OCI-LY1 (cell line): ENCODE measurements at regions not wholly inside any gene's neighbourhood (a gene's known extent, or its start where the extent isn't known, plus 50 kb on each side); places are given as distances from the start of the nearest gene placed in this dataset.

Source experiments
- CTCF ChIP-seq: fragments of 200-600 bp; sonication (generic), shearing (Covaris generic); IDR thresholded peaks from 2 replicates; pipeline ENCODE4 v1.5.1; 2017; ENCODE audit warnings: mild to moderate bottlenecking, antibody characterized with exemption, low read length, moderate library complexity, mixed read lengths
- EZH2 ChIP-seq: fragments of 200-600 bp; sonication (generic), shearing (Covaris generic); IDR thresholded peaks from 2 replicates; pipeline ENCODE4 v1.8.0; 2017; ENCODE audit warnings: borderline replicate concordance, mixed run types, mild to moderate bottlenecking, antibody characterized with exemption, low read length, moderate library complexity, mixed read lengths

- no peak for TF ChIP-seq EZH2
- no peak for TF ChIP-seq CTCF
These were observed 173.6 kb upstream of the CSF3R start for GRCh38 chr1:36656271-36656670.
